HUES64 (cell line): ENCODE measurements at regions not wholly inside any gene's neighbourhood (a gene's known extent, or its start where the extent isn't known, plus 50 kb on each side); places are given as distances from the start of the nearest gene placed in this dataset.

ENCODE experiments used
- H3K27ac ChIP-seq: 2 replicates; pipeline ENCODE4 v1.7.0; 2013; ENCODE audit warnings: low read depth, low read length, inconsistent platforms
- H3K27me3 ChIP-seq: 2 replicates; pipeline ENCODE4 v1.6.1; 2013; ENCODE audit warnings: mild to moderate bottlenecking, low read length; ENCODE audit not compliant: insufficient read depth
- H3K36me3 ChIP-seq: 2 replicates; pipeline ENCODE4 v1.6.1; 2013; ENCODE audit warnings: mild to moderate bottlenecking, low read length; ENCODE audit not compliant: insufficient read depth
- H3K4me1 ChIP-seq: 2 replicates; pipeline ENCODE4 v1.6.1; 2013; ENCODE audit warnings: mild to moderate bottlenecking, low read length, moderate library complexity; ENCODE audit not compliant: insufficient read depth
- H3K4me3 ChIP-seq: 2 replicates; pipeline ENCODE4 v1.5.1; 2013; ENCODE audit warnings: mild to moderate bottlenecking, low read length, moderate library complexity
- H3K9ac ChIP-seq: 2 replicates; pipeline ENCODE4 v1.6.1; 2013; ENCODE audit warnings: mild to moderate bottlenecking, low read depth, low read length
- H3K9me3 ChIP-seq: 2 replicates; pipeline ENCODE4 v1.6.1; 2013; ENCODE audit warnings: low read depth, low read length; ENCODE audit not compliant: insufficient read depth
- whole genome bisulfite sequencing: fragments of 150-250, 120-280 bp; methylation state at CpG from one replicate; pipeline ENCODE4 v1.1.7; 2013; ENCODE audit warnings: missing lambda C conversion rate; 5-methylcytosine and 5-hydroxymethylcytosine counted together

- H3K9me3 ChIP-seq: peaks cover 7% of the 10 kb centered on the region; the same call in 1 of the 2 replicates
- H3K4me3 ChIP-seq: no peak overlapping the region
- H3K27me3 ChIP-seq: no peaks in the 10 kb centered on the region
- H3K4me1 ChIP-seq: no peaks in the 10 kb centered on the region
- H3K9ac ChIP-seq: no peak overlapping the region
- no peak overlapping the region for H3K27ac ChIP-seq
- no peaks in the 10 kb centered on the region for H3K36me3 ChIP-seq
- 89% methylated on average over 18 of the region's 18 CpGs for WGBS
Measured at GRCh38 chr22:48567213-48567975, 1260.3 kb downstream of the BRD1 start.

GRCh38 chr22:48566741-48567140 lies 1260.9 kb downstream of the BRD1 start:
- Histone ChIP-seq H3K4me1 (no peaks in the 10 kb centered on the region), H3K4me3 (no peak overlapping the region), H3K27me3 (no peaks in the 10 kb centered on the region), H3K27ac (no peak overlapping the region), H3K36me3 (no peaks in the 10 kb centered on the region), H3K9ac (no peak overlapping the region), H3K9me3 (peaks cover 7% of the 10 kb centered on the region; the same call in 1 of the 2 replicates)
- 92% methylated on average over 13 of the region's 13 CpGs for WGBS

GRCh38 chr22:48565901-48566501 lies 1261.7 kb downstream of the BRD1 start:
- Histone ChIP-seq H3K9me3 (peaks cover 7% of the 10 kb centered on the region; the same call in 1 of the 2 replicates), H3K4me1 (no peaks in the 10 kb centered on the region), H3K9ac (no peak overlapping the region), H3K27ac (no peak overlapping the region), H3K36me3 (no peaks in the 10 kb centered on the region), H3K27me3 (no peaks in the 10 kb centered on the region), H3K4me3 (no peak overlapping the region)
- 92% methylated on average over 3 of the region's 3 CpGs for WGBS

GRCh38 chr22:48564995-48565394 lies 1262.7 kb downstream of the BRD1 start:
- H3K27ac ChIP-seq: no peak overlapping the region
- H3K27me3 ChIP-seq: no peaks in the 10 kb centered on the region
- H3K9me3 ChIP-seq: no peaks in the 10 kb centered on the region; the same call in 1 of the 2 replicates
- no peaks in the 10 kb centered on the region for H3K4me1 ChIP-seq
- no peak overlapping the region for H3K9ac ChIP-seq
- H3K4me3 ChIP-seq: no peak overlapping the region
- WGBS: 89% methylated on average over 10 of the region's 10 CpGs
- H3K36me3 ChIP-seq: no peaks in the 10 kb centered on the region

GRCh38 chr22:48563966-48564330 lies 1263.7 kb downstream of the BRD1 start:
- H3K36me3 ChIP-seq: no peaks in the 10 kb centered on the region
- H3K9ac ChIP-seq: no peak overlapping the region
- H3K4me1 ChIP-seq: no peaks in the 10 kb centered on the region
- no peaks in the 10 kb centered on the region for H3K9me3 ChIP-seq
- no peak overlapping the region for H3K27ac ChIP-seq
- H3K27me3 ChIP-seq: no peaks in the 10 kb centered on the region
- 96% methylated on average over 17 of the region's 17 CpGs for WGBS
- H3K4me3 ChIP-seq: no peak overlapping the region

- Histone ChIP-seq H3K27ac (no peak overlapping the region), H3K27me3 (no peaks in the 10 kb centered on the region), H3K9ac (no peak overlapping the region), H3K4me3 (no peak overlapping the region), H3K36me3 (no peaks in the 10 kb centered on the region), H3K4me1 (no peaks in the 10 kb centered on the region), H3K9me3 (no peaks in the 10 kb centered on the region)
- 92% methylated on average over 30 of the region's 30 CpGs for WGBS
Measured at GRCh38 chr22:48563118-48563965, 1264.3 kb downstream of the BRD1 start.

- Histone ChIP-seq H3K9ac (no peak overlapping the region), H3K27me3 (no peaks in the 10 kb centered on the region), H3K9me3 (no peaks in the 10 kb centered on the region), H3K4me1 (no peaks in the 10 kb centered on the region), H3K36me3 (no peaks in the 10 kb centered on the region), H3K4me3 (no peak overlapping the region), H3K27ac (no peak overlapping the region)
- WGBS: 96% methylated on average over 16 of the region's 16 CpGs
Measured at GRCh38 chr22:48561676-48562075, 1266.0 kb downstream of the BRD1 start.

GRCh38 chr22:48560836-48561235 lies 1266.8 kb downstream of the BRD1 start:
- no peaks in the 10 kb centered on the region for H3K9me3 ChIP-seq
- no peaks in the 10 kb centered on the region for H3K4me1 ChIP-seq
- WGBS: 90% methylated on average over 5 of the region's 5 CpGs
- H3K27me3 ChIP-seq: no peaks in the 10 kb centered on the region
- H3K9ac ChIP-seq: no peak overlapping the region
- H3K36me3 ChIP-seq: no peaks in the 10 kb centered on the region
- no peak overlapping the region for H3K27ac ChIP-seq
- H3K4me3 ChIP-seq: no peak overlapping the region

- Histone ChIP-seq H3K27me3 (no peaks in the 10 kb centered on the region), H3K27ac (no peak overlapping the region), H3K4me3 (no peak overlapping the region), H3K9me3 (no peaks in the 10 kb centered on the region), H3K4me1 (no peaks in the 10 kb centered on the region), H3K9ac (no peak overlapping the region), H3K36me3 (no peaks in the 10 kb centered on the region)
- 96% methylated on average over 8 of the region's 9 CpGs for WGBS
Measured at GRCh38 chr22:48560389-48560751, 1267.3 kb downstream of the BRD1 start.

- no peaks in the 10 kb centered on the region for H3K9me3 ChIP-seq
- no peak overlapping the region for H3K9ac ChIP-seq
- WGBS: 92% methylated on average over 38 of the region's 38 CpGs
- no peak overlapping the region for H3K27ac ChIP-seq
- no peaks in the 10 kb centered on the region for H3K4me1 ChIP-seq
- no peaks in the 10 kb centered on the region for H3K36me3 ChIP-seq
- no peak overlapping the region for H3K4me3 ChIP-seq
- H3K27me3 ChIP-seq: no peaks in the 10 kb centered on the region
Measured at GRCh38 chr22:48559647-48560388, 1267.9 kb downstream of the BRD1 start.
